ENCODE measurements at regions not wholly inside any gene's neighbourhood (a gene's known extent, or its start where the extent isn't known, plus 50 kb on each side); places are given as distances from the start of the nearest gene placed in this dataset.
"Not testable (repeated sequence)": the region's sequence is repeated elsewhere in the genome, so short reads cannot be mapped to it uniquely, and the experiment has no call there.

DNA sequence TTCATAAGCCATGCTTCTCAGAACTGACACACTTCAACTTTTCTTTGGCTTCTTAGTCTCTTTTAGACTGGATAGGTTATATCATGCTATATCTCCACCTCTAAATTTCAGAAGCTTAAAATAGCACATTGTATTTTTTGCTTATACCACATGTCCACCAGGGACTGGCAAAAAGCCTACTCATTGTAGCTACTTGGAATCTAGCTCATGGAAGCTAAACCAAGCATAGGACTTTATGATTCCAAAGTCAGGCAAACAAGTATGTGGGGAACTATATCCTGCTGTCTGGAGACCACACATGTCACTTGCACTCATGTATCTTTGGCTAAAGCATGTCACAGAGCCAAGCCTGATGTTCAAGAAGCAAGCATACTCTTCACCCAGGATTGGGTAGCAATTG is 245.0 kb upstream of the RASGRP1 start:
- no peak for DNase-seq (ENCODE audit: low read depth in 2 of 2)

GRCh38 chr15:38810686-38811085 is 246.1 kb upstream of the RASGRP1 start:
- DNase-seq (ENCODE audit: low read depth in 2 of 2), result no peak

GRCh38 chr15:38814254-38814653 is 249.6 kb upstream of the RASGRP1 start:
- not testable (repeated sequence) for DNase-seq (ENCODE audit: low read depth in 2 of 2)

DNA sequence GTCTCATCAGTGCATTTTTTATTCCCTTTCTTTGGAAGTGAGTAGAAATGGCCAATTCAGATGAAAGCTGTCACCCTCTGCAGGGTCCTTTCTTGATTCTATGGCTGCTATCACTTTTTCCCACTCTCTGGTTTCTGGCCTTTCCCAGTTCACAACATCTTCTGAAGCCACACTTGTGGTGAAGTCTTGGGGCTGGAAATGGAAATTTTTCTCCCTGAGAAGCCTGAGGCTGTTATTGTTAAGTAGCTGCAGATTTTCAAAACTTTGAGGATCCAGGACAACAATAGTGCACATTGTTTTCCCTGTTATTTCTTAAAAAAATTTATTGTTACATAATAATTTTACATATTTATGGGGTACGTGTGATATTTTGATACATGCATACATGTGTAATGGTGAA is 250.3 kb upstream of the RASGRP1 start:
- DNase-seq (ENCODE audit: low read depth in 2 of 2), result no peak

DNA sequence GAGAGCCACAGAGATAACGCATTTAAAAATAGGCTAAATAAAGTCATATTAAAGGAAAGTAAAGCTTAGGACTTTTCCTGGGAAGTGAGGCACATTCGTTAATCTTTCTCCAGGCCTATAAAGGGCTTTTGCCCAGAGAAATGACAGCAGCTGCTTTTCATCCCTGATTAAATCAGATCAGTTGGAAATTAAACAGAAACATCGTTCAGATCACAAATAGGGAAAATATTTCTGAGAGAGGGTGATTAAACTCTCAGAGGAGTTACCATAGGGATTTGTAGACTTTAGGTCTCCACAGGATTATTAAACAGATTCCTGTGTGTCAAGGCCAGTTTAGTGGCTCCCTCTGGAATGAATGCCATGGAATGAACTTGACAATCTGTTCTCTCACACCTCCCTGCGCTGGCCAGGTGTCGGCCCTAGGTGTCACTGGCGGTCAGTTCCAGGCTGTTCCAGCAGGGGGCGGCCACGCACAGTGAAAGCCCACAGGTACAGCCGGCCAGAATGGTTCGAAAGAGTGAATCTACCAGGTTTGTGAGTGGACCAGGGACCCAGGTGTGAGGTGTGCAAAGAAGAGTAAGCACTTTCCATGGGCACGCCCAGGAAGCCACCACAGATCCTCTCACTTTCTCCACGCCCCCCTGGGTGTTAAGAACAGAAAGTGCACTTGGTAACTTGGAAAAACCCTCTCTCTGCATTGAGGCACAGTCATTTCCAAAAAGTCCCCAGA is 253.0 kb upstream of the RASGRP1 start:
- peak; percentile 41 to 53 for DNase-seq (ENCODE audit: low read depth in 2 of 2)

DNA sequence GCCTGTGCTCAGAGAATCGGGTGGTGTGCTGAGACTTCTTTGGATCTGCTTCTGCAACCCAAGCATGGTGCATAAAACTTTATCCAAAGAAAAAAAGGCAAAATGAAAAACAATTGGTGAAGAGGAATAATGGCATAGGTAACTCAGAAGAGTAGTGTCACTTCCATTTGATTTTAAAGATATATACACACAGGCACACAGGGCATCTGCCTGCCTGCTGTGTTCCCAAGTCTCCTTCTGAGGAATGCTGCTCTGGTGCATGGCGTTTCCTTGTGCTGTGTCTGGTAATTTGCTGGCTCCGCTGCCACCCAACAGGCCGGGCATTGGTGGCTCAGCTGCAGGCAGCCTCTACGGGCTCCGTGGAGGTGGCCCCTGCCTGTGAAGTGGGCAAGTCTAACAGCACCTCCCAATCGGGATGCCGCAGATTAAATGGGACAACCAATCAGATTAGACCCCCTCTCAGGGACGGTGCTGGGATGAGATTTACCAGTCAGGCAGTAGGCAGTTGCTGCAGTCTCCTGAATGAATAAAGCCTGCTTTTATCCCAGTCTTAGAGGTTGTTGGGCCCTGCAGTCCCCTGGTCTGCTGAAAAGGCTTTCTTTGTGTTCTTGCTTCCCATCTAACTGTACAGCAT is 253.7 kb upstream of the RASGRP1 start:
- DNase-seq (ENCODE audit: low read depth in 2 of 2), result no peak

DNA sequence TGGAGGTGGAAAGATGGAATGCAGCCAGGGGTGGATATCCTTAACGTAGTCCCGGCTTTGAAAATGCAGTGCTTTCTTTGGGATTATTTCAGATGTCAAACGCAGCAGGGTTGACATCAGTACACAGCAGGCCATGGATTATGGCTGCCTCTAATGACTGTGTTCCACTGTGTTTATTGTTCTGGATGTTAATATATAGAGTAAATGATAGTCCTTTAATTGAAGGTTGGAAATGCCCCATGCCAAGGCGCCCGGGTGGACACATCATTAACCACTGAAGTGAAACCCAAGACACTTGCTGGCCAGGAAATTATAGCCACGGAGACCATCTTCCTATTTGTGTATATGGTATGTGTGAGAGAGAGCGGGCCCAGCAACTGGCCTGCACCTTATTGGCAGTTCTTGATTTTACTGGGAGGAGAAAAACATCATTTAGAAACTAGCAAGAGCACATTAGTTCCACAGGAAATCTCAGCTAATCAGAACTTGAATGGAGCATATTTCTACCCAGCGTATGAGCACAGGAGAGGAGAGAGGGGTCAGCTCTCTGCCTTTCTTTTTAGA is 254.9 kb upstream of the RASGRP1 start:
- DNase-seq (ENCODE audit: low read depth in 2 of 2), result no peak

- DNase-seq (ENCODE audit: low read depth in 2 of 2), result no peak
Measured at GRCh38 chr15:38823263-38823662, 258.6 kb upstream of the RASGRP1 start.

DNA sequence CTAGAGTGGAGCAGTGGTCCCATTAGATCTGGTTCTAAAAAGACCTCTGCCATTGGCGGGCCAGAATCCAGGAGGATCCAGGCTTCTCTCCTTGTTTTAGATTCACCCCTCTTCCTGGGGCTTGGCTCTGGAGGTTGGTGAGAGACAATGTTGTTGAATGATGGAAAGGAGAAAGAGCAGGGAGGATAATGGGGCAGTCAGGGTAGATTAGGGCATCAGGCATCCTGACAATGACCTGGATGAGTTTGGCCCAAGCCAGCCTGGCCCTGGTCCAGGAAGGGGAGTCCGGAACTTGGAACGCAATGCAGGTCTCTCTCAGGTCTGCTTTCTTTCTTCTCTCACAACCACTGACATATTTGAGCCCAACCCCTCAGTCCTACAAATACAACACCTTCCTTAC is 260.1 kb upstream of the RASGRP1 start:
- DNase-seq (ENCODE audit: low read depth in 2 of 2), result no peak

GRCh38 chr15:38826880-38827279 is 262.3 kb upstream of the RASGRP1 start:
- DNase-seq (ENCODE audit: low read depth in 2 of 2), result no peak

GRCh38 chr15:38828031-38828532 is 263.5 kb upstream of the RASGRP1 start:
- no peak for DNase-seq (ENCODE audit: low read depth in 2 of 2)

DNA sequence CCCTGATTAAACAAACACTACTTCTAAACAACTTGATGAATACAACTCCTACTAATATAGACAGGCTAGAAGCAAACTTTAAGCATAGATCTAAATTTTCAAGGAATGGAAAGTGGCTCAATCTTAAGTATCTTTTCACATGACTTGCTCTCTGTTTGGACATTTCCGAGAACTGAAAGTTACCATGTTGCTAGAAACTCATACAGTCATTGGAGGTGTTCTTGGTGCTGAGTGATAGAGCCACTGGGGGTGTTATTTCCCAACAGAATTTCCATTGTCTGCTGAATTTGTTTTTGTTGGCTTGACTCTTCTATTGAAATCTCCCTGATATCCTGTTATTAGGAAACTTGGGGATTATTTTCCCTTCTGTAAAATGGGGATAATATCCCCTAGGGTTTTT is 264.5 kb upstream of the RASGRP1 start:
- no peak for DNase-seq (ENCODE audit: low read depth in 2 of 2)

DNA sequence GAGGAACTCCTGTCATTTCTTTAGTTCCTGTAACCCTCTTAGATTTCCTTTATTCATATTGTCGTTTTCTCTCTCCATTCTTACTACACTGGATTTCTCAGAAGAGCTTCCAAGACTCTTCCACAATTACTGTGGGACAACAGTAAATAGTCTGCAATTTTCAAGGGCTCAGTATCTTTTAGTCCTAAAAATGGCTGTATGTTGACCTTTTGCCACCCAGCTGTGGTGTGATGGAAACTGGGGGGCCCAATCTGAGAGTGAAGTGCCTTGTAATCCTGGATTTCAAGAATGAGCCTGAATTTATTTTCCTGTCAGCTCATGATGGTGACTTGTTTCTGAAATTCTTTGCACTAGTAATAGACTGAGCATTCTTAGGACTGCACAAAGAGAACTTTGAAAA is 277.6 kb upstream of the RASGRP1 start:
- no peak for DNase-seq (ENCODE audit: low read depth in 2 of 2)

DNA sequence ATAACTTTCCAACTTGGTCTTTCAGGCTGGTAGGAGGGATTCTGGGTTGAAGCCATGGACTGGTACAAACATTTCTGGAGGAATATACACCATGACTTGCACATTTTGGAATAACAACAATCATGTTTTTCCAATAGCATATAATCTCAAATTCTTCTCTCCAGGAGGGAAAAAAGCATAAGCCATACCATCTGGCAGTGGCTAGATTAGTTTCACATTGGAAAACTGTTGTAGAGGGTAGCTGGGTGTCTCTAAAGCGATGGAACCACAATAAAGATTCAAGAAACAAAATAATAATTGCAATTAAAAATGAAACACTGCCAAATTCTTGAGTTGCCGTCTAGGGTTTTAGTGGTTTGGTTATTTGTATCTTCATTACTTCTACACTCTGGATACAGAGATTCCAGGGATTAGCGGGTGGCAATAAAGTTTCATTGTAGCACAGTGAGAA is 278.5 kb upstream of the RASGRP1 start:
- DNase-seq (ENCODE audit: low read depth in 2 of 2), result no peak

- DNase-seq (ENCODE audit: low read depth in 2 of 2), result no peak
Measured at GRCh38 chr15:38843736-38844590, 279.3 kb upstream of the RASGRP1 start.

- no peak for DNase-seq (ENCODE audit: low read depth in 2 of 2)
Measured at GRCh38 chr15:38844736-38845135, 280.1 kb upstream of the RASGRP1 start.

DNA sequence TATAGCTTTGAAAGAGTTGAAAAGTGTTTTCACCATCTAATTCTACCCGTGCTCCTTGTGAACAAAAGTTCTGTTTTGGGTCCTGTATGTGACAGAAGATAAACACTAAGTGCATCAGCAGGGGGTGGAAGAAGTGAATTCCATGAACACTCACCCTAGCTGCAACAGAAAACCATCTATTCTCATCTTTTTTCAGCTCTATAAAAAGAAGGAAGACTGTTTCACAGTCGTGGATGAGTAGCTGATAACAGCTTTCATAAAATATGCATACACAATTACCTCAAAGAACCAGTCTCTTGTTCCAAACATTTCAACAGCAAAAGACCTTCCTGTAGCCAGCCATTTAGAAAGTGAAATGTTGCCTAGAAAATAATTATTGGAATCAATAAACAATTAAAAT is 281.7 kb upstream of the RASGRP1 start:
- DNase-seq (ENCODE audit: low read depth in 2 of 2), result no peak

- DNase-seq (ENCODE audit: low read depth in 2 of 2), result no peak
Measured at GRCh38 chr15:38847666-38848065, 283.1 kb upstream of the RASGRP1 start.

DNA sequence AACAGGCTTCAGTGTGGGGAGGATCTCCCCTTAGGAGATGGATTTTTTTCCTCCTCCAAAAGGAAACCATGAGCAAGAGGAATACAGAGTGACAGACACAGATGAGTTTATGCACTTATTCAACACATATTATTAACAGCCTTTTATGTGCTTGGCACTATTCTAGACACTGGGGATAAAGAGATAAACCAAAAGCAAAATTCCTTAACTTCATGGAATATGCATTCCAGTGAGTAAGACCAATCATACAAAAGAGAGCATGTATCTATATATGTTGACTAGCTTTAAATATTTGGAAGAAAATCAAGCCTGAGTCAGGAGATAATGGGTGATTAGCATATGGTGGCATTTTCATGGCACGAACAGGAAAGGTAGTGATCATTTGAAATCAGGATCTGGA is 284.4 kb upstream of the RASGRP1 start:
- no peak for DNase-seq (ENCODE audit: low read depth in 2 of 2)

DNA sequence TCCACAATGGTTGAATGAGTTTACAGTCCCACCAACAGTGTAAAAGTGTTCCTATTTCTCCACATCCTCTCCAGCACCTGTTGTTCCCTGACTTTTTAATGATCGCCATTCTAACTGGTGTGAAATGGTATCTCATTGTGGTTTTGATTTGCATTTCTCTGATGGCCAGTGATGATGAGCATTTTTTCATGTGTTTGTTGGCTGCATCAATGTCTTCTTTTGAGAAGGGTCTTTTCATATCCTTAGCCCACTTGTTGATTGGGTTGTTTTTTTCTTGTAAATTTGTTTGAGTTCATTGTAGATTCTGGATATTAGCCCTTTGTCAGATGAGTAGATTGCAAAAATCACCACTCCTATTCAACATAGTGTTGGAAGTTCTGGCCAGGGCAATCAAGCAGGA is 287.6 kb upstream of the RASGRP1 start:
- not testable (repeated sequence) for DNase-seq (ENCODE audit: low read depth in 2 of 2)

- no peak for DNase-seq (ENCODE audit: low read depth in 2 of 2)
Measured at GRCh38 chr15:38853608-38854007, 289.0 kb upstream of the RASGRP1 start.

DNA sequence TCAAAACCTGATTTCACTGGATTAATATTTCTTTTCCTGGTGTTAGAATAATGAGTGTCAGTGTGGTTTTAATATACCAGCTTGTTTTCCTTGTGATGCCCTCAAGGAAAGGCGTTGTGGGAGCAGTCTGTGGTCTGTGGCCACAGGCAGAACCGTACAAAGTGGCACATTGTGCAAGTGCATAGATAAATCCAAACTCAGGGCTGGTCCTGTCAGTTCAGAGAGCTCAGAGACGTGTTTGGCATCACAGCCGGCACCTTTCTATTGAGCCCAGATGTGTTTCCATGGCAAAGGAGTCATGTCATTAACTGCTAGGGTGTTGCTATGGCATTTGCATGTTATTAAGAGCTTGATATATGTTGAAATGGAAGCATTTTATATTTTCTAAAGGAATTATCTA is 289.9 kb upstream of the RASGRP1 start:
- no peak for DNase-seq (ENCODE audit: low read depth in 2 of 2)

All from stimulated activated CD8-positive, alpha-beta memory T cell treated with anti-CD3 and anti-CD28 coated beads, Interleukin-15, amount 100 ng/mL, for 4 hours (primary cell).